Colonic mucosa (tissue), 4 donors: ENCODE measurements at regions not wholly inside any gene's neighbourhood (a gene's known extent, or its start where the extent isn't known, plus 50 kb on each side); places are given as distances from the start of the nearest gene placed in this dataset.

Experiments
- DNase-seq: peaks from one replicate; pipeline ENCODE4 v3.0.0-alpha.2; 2020
- H3K27ac ChIP-seq: fragments of 200-600 bp; one replicate; pipeline ENCODE4 v1.8.0; 2021
- H3K27me3 ChIP-seq: fragments of 200-600 bp; one replicate; pipeline ENCODE4 v1.8.0; 2021
- H3K36me3 ChIP-seq: fragments of 200-600 bp; one replicate; pipeline ENCODE4 v1.8.0; 2021
- H3K4me1 ChIP-seq: fragments of 200-600 bp; one replicate; pipeline ENCODE4 v1.8.0; 2021; ENCODE audit warnings: mild to moderate bottlenecking
- H3K4me3 ChIP-seq: fragments of 200-600 bp; one replicate; pipeline ENCODE4 v1.8.0; 2021
- H3K9ac ChIP-seq, 2 donors: one replicate each; pipeline ENCODE4 v1.7.0; 2013; ENCODE audit warnings: control low read depth in 2 of 2, low read depth in 2 of 2, low read length in 2 of 2
- H3K9me3 ChIP-seq: fragments of 200-600 bp; one replicate; pipeline ENCODE4 v1.8.0; 2021
- CTCF ChIP-seq: fragments of 200-600 bp; IDR thresholded peaks from one replicate; pipeline ENCODE4 v1.8.0; 2022; ENCODE audit warnings: antibody characterized with exemption, mild to moderate bottlenecking
- intact Hi-C: fragments of 100-400 bp; cut with DNase I; formaldehyde crosslinking; loops from one replicate; pipeline ENCODE4 v1.14.1; 2022
- donor health status: healthy.
- donor health status: DM: no; HTN: no; CAD: no.
- donor health status: DM: no; HTN: no; CAD: no.

- Histone ChIP-seq H3K9me3 (no peaks in the 10 kb centered on the region), H3K4me3 (no peak overlapping the region), H3K27me3 (no peaks in the 10 kb centered on the region), H3K9ac (no peak overlapping the region), H3K27ac (no peak overlapping the region), H3K4me1 (no peaks in the 10 kb centered on the region), H3K36me3 (no peaks in the 10 kb centered on the region)
- no peak for TF ChIP-seq CTCF
- intact Hi-C loops: no loop called here
- no peak for DNase-seq
Observed at GRCh38 chr10:131495224-131495623, 183.7 kb upstream of the TCERG1L start.

- intact Hi-C loops: no loop called here
- Histone ChIP-seq H3K36me3 (no peaks in the 10 kb centered on the region), H3K27ac (no peak overlapping the region), H3K9ac (no peak overlapping the region), H3K9me3 (no peaks in the 10 kb centered on the region), H3K4me1 (no peaks in the 10 kb centered on the region), H3K27me3 (no peaks in the 10 kb centered on the region), H3K4me3 (no peak overlapping the region)
- TF ChIP-seq CTCF: no peak
- DNase-seq: no peak
Observed at GRCh38 chr10:131495892-131496291, 184.4 kb upstream of the TCERG1L start.

GRCh38 chr10:131496351-131497052 is 185.0 kb upstream of the TCERG1L start:
- Histone ChIP-seq H3K36me3 (no peaks in the 10 kb centered on the region), H3K27ac (no peak overlapping the region), H3K4me1 (no peaks in the 10 kb centered on the region), H3K9ac (no peak overlapping the region), H3K27me3 (no peaks in the 10 kb centered on the region), H3K9me3 (no peaks in the 10 kb centered on the region), H3K4me3 (no peak overlapping the region)
- intact Hi-C loops: no loop called here
- no peak for TF ChIP-seq CTCF
- no peak for DNase-seq

- Histone ChIP-seq H3K27ac (no peak overlapping the region), H3K4me1 (no peaks in the 10 kb centered on the region), H3K27me3 (no peaks in the 10 kb centered on the region), H3K36me3 (no peaks in the 10 kb centered on the region), H3K9me3 (no peaks in the 10 kb centered on the region), H3K4me3 (no peak overlapping the region), H3K9ac (no peak overlapping the region)
- intact Hi-C loops: no loop called here
- no peak for DNase-seq
- no peak for TF ChIP-seq CTCF
Observed at GRCh38 chr10:131499566-131499965, 188.0 kb upstream of the TCERG1L start.

GRCh38 chr10:131500181-131500580 is 188.7 kb upstream of the TCERG1L start:
- no peak overlapping the region for H3K27ac ChIP-seq
- no peaks in the 10 kb centered on the region for H3K4me1 ChIP-seq
- intact Hi-C loops: no loop called here
- no peak for TF ChIP-seq CTCF
- DNase-seq: no peak
- H3K9ac ChIP-seq: no peak overlapping the region
- no peak overlapping the region for H3K4me3 ChIP-seq
- no peaks in the 10 kb centered on the region for H3K27me3 ChIP-seq
- no peaks in the 10 kb centered on the region for H3K36me3 ChIP-seq
- no peaks in the 10 kb centered on the region for H3K9me3 ChIP-seq
